Fibroblast of skin of left biceps (primary cell): ENCODE measurements at regions not wholly inside any gene's neighbourhood (a gene's known extent, or its start where the extent isn't known, plus 50 kb on each side); places are given as distances from the start of the nearest gene placed in this dataset.
A peak's percentile ranks its signal among the peaks of the same experiment; 100 is the strongest.

Experiments used
- DNase-seq, 2 experiments: peaks; one replicate each; pipeline ENCODE4 v3.0.0-alpha.2; 2013; ENCODE audit warnings: low read depth in 2 of 2

GRCh38 chr5:125201446-125202052 lies 455.1 kb upstream of the ZNF608 start:
- no peak for DNase-seq

GRCh38 chr5:125202353-125202752 lies 455.9 kb upstream of the ZNF608 start:
- no peak for DNase-seq

GRCh38 chr5:125202871-125203438 lies 456.5 kb upstream of the ZNF608 start:
- DNase-seq = no peak

GRCh38 chr5:125203912-125204311 lies 457.5 kb upstream of the ZNF608 start:
- no peak for DNase-seq

GRCh38 chr5:125205601-125206225 lies 459.3 kb upstream of the ZNF608 start:
- DNase-seq = no peak

GRCh38 chr5:125207856-125208255 lies 461.4 kb upstream of the ZNF608 start:
- no peak for DNase-seq

- no peak for DNase-seq
Measured at GRCh38 chr5:125209650-125210049, 463.2 kb upstream of the ZNF608 start.

GRCh38 chr5:125210242-125210947 lies 464.0 kb upstream of the ZNF608 start:
- no peak for DNase-seq

GRCh38 chr5:125214080-125214479 lies 467.6 kb upstream of the ZNF608 start:
- no peak for DNase-seq

GRCh38 chr5:125215593-125215992 lies 469.2 kb upstream of the ZNF608 start:
- no peak for DNase-seq

- DNase-seq = no peak
Measured at GRCh38 chr5:125219710-125220109, 473.3 kb upstream of the ZNF608 start.

- DNase-seq = no peak
Measured at GRCh38 chr5:125220284-125220683, 473.8 kb upstream of the ZNF608 start.

GRCh38 chr5:125222597-125223240 lies 476.3 kb upstream of the ZNF608 start:
- DNase-seq = no peak

- DNase-seq = no peak
Measured at GRCh38 chr5:125225424-125225823, 479.0 kb upstream of the ZNF608 start.

- no peak for DNase-seq
Measured at GRCh38 chr5:125226825-125227224, 480.4 kb upstream of the ZNF608 start.

- DNase-seq = no peak
Measured at GRCh38 chr5:125227333-125228095, 481.1 kb upstream of the ZNF608 start.

- DNase-seq = no peak
Measured at GRCh38 chr5:125228363-125229070, 482.1 kb upstream of the ZNF608 start.

GRCh38 chr5:125229556-125229955 lies 483.1 kb upstream of the ZNF608 start:
- DNase-seq = no peak

- peak; percentile 94 to 96 for DNase-seq
Measured at GRCh38 chr5:125232779-125233230, 486.4 kb upstream of the ZNF608 start.

- DNase-seq = no peak
Measured at GRCh38 chr5:125233944-125234343, 487.5 kb upstream of the ZNF608 start.

- DNase-seq = no peak
Measured at GRCh38 chr5:125236007-125236406, 489.6 kb upstream of the ZNF608 start.
